NCI-H446 treated with DMSO at 0.1 percent for 48 hours (cell line): ENCODE measurements at regions not wholly inside any gene's neighbourhood (a gene's known extent, or its start where the extent isn't known, plus 50 kb on each side); places are given as distances from the start of the nearest gene placed in this dataset.

Experiments
- DNase-seq: peaks from one replicate; lab custom pipeline; 2025; lab: John Stamatoyannopoulos, UW

DNA sequence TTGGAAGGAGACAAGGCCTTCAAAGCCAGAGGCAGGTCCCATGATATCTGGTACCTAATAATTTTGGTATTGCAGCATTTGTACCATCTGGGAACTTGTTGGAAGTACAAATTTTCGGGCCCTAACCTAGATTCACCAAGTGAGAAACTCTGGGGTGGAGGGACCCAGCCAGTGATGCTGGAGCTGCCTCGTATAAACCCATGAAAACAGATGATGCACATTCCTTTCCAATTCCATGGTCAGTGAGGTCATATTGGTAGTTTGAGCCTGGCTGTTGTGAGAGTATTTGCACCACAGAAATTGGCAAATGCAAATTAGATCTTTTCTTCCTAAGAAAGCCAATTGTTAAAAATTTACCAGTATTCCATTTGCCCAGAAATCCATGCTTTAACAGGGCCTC, 269.6 kb upstream of the PLXNA2 start:
- no peak for DNase-seq

DNA sequence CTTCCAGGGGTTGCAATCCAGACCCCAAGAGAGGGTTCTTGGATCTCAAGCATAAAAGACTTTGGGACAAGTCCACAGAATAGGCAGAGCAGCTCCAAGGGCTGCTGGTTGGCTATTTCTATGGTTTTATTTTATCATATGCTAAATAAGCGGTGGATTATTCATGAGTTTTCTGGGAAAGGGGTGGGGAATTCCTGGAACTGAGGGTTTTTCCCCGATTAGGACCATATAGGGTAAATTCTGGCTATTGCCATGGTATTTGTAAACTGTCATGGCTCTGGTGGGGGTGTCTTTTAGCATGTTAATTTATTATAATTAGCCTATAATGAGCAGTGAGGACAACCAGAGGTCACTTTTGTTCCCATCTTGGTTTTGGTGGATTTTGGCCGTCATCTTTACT, 270.9 kb upstream of the PLXNA2 start:
- no peak for DNase-seq

DNA sequence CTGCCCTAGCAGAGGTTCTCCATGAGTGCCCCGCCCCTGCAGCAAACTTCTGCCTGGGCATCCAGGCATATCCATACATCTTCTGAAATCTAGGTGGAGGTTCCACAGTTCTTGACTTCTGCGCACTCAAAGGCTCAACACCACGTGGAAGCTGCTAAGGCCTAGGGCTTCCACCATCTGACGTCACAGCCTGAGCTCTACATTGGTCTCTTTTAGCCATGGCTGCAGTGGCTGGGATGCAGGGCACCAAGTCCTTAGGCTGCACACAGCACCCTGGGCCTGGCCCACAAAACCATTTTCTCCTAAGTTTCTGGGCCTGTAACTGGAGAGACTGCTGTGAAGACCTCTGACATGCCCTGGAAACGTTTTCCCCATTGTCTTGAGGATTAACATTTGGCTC, 272.6 kb upstream of the PLXNA2 start:
- no peak for DNase-seq

DNA sequence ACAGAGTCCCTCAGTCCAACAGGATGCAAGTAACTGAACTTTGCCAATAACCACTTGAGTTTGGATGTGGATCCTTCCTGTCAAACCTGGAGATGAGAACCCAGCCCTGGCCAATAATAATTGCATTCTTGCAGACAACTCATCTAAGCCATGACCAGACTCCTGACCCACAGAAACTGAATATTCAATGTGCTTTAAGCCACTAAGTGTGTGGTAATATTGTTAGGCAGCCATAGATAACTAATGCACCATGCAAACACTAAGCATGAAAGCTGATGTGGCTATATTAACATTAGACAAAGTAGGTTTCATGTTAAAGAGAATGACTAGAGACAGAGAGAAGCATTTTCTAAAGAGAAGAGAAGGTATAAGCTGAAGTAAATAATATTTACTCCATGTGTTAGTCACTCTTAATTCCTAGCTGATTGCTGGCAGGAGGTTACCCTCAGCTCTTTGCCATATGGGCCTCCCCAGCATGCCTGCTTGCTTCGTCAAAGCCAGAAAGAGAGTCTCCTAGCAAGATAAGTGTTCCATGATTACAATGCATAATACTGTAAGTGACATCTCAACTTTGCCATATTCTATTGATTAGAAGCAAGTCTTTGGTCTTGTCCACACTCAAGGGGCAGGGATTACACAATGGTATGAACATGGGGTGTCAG, 276.4 kb upstream of the PLXNA2 start:
- DNase-seq = peak; percentile 51

DNA sequence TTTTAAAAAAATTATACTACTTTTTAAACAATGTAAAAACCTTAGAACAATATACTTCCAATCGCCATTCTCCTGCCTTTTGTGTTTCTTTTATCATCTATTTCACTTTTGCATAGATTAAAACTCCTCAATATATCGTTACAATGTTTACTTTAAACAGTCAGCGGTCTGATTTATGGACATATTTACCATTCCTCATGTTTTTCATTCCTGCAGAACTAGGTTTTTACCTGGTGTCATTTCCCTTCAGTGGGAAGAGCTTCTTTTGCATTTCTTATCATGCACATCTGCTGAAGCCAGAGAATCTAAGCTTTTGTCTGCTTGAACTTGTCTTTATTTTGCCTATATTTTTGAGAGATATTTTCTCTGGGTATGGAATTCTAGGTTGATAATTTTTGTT, 277.4 kb upstream of the PLXNA2 start:
- DNase-seq = no peak

DNA sequence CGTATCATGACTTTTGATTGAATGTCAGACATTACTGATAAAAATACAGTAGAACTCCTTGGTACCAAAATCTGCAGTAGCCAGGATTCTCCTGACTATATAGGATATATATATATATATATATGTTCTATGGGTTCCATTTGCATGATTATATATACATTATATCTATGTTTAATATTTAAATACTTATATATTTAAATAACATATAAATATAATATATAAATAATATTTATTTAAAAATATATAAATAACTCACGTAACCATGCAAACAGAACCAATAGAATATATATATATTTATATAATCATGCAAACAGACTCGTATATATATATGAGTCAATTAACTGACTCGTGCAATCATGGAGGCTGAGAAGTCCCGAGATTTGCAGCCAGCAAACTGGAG, 278.8 kb upstream of the PLXNA2 start:
- no peak for DNase-seq

DNA sequence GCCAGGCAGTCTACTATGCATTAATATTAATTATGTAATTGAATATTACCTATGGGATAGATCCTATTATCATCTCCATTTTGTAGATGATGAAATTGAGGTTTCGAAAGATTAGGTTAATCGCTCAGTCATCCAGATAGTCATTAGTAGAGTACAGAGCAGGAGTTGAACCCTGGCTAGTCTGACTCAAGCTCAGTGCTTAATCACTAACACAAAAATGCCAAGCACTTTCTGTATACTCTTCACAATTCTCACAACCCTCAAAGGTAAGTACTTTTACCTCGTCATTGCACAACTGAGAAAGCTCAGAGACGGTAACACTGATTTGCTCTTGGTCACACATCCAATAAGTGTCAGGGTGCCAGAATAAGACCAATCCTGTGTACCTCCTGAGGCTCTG, 280.2 kb upstream of the PLXNA2 start:
- DNase-seq = no peak

DNA sequence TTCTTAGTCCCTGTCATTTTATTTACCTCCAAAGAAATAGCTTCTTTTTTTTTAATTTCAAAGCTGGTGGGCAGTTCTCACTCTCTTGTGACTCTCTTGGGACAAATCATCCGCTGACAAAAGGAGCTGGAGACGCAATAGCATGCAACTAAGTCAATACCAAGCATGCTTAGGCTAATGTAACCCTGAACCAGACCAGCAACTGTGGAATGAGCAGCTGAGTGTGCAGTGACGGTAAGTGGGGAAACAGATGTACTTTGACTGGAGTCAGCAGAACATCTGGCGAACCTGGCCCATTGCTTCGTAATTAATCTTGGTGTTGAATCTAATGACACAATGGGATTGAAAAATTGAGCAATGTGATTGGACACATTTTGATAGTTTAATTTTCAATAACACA, 280.7 kb upstream of the PLXNA2 start:
- no peak for DNase-seq

DNA sequence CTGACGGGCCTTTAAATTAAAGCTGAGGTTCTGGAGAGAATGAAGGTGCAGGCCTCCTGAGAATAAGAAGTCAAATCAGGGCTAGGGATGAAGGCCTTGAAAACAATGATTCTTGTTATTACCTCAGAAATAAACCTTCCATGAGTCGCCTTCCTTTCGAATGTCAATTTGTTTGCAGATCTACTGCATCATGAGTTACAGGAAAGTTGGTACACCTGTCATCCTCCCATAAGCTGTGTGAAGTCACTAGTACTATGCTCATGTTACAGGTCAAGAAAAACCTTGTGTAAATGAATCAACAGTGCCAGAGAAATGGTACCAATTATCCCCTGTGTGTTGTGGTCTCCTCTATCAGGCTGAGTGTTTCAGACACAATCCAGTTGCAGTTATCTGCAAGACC, 281.2 kb upstream of the PLXNA2 start:
- DNase-seq = no peak

DNA sequence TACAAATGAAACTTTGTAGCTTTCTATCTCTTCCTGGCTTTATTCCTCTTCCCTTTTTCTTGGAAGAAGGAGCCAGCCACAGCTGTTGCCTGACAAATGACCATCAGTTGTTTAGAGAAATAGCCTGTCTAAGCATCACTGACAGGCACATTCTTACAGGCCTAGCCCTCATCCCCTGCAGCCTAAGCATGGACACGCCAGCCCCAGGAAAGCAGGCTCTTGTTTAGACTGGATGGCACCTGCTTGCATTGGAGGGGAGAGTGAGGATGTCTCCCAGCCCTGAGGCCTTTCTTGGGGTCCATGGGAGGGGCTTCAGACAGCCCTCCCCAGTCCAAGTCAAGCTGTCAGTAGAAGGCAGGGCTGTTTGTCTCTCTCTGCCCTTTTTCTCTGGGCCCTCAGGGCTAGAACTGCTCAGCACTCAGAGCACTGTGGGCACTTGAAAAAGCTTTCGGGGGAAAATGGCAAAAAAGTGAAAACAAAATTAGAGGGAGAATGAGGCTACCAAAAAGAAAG, 282.5 kb upstream of the PLXNA2 start:
- DNase-seq = no peak

DNA sequence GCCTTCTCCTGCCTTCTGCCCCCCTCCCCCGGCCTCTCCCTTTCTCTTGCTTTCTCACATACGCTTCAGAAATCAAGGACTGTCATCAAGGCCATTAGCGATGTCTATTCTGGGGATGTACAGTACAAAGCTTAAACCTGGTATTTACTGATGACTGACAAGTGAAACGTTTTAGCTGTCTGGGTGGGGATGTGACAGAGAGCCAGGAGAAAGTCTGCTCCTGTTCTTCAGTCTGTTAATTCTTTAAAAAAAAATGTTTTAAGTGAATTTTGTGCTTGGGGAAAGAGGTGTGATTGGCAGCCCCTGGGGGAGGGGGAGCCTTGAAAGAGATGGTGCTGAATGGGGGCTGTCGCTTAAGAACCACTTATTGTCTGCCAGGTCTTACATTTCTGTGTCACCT, 283.0 kb upstream of the PLXNA2 start:
- DNase-seq = no peak

DNA sequence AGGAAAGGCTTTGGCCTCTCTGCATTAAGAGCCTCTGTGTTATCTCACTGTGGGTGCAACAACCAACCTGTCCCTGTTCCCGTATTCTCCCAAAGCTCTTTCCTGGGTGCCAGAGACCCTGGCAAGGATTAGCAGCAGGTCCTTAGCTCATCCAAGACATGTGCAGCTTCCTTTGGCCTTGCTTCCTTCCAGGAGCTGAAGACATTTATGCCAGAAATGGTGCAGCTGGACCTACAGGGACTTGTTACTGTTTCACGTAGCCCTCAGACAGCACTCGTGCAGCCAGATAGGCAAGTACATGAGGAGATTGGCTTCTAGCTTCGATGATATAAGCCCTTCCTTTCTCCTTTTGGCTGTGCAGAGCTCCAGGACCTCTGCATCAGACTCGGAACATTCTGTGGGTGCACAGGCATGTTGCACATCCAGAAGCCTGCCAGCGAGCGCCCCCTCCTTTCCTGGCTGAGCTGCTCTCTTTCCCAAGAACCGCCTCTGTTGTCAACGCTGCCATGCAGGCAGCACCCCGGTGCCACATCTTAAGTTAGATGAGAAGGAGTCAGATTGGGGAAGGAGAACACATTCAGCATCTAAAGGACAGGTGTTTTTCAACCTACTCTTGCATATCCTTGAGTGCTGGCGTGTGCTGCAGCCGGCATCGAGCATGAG, 284.5 kb upstream of the PLXNA2 start:
- DNase-seq = no peak

DNA sequence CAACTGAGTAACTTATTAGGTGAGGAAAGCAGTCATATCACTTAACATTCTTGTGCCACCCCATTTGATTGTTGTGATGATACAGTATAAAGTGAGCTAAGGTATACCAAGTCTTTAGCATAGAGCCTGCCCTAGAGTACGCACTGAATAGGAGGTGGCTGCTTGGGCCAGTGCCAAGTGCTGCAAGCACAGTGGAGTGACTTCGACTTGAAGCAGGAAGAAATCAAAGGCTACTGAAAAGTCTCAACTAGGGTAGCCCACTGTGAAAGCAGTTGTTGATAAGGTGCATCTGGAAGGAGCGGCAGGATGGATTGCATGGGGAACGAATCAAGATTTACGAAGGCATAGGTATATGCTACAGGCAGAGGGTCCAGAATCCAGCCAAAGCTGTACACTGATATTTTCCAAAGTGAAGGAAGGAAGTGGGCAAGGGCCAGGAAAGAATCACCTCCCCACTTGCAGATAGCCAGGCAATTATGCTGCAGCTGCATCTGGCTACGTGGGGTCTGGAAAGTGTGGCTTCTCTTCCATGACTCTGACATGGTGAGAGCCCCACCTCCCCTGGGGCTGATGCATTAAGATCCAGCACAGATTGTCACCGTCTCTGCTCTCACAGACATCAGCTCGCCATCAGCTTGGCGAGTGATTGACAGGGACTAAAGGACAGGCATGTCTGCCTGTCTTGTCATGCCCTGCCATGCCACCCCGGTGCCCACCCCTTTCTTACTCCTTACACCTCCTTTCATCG, 287.0 kb upstream of the PLXNA2 start:
- no peak for DNase-seq

DNA sequence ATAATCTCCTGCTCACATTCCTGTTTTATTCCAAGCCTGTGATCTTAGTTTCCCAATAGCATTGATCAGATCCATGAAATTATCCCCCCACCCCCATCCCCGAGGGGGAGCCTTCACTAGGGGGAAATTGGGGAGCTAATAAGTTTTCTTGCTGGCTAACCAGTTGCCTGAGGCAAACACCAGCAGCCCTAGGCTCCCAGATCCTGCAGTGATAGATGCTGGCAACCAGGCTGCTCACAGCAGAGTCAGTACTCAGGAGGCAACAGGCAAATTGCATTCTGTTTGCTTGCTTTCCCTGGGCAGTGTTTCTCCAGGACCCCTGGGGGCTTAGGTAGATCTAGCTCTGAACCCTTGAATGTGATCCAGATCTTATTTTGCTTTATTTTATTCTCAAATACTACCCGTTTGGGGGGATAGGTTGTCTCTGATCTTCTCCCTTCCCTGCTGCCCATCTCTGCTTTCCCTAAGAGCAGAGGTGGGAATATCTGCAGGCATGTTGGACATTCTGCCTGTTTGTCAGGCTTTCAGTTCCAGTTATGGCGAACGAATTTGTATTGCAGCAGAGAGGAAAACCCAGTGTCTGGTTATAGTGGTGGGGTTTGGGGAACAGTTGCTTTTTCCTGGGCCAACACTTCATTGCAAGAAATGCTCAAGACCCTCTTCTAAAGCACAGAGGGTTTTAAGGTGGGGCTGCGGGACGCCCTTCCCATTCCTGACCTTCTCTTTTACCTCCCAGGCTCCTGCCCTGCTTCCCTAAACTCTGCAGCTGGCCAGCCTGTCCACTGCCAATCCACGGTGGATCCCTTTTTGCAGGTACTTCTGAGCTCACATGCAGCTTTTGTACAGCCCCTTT, 289.8 kb upstream of the PLXNA2 start:
- DNase-seq = no peak

DNA sequence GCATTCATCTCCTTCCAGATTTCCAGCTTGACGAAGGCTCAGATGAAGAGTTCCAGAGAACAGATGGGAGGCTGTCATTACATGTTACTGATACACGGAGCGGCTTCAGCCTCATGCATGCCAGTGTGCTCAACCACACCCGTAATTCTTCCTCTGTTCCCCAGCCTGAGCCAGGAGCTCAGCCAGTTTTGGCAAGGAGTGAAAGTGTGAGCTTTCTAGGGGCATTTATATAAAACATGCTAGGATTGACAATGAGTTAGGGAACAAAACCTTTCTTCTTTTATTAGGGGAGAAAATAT, 290.4 kb upstream of the PLXNA2 start:
- DNase-seq = peak; percentile 85

DNA sequence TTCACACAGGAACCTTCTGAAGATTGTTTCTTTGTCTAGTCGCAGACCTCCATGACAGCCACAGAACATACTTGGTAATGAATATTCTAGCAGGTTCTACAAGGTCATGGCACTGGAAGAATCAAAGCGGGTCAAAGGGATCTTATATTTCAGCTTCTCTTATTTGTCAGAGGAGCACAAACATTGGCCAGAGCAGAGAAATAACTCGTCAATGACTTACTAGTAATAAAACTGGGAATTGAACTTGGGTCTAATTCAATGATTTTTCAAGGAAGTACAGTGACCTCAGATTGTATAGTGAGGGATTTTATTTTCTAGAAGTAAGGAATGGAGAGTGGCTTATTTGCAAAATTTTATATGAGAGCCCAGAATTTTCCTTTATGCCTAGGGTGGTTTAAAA, 290.8 kb upstream of the PLXNA2 start:
- no peak for DNase-seq

DNA sequence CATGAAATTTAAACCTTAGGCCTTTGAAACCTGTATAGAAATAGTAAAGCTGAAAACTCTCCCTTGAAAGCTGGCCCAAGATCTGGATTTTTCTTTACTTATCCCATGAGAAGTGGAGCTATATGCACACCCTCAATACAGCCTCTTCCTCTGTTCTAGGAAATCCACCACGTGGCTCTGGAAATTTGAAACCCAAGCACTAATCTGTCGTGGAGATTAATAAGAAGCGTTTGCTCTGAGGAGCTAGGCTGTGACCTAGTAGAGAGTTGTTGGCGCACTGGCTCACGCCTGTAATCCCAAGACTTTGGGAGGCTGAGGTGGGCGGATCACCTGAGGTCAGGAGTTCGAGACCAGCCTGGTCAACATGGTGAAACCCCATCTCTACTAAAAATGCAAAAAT, 291.3 kb upstream of the PLXNA2 start:
- no peak for DNase-seq

DNA sequence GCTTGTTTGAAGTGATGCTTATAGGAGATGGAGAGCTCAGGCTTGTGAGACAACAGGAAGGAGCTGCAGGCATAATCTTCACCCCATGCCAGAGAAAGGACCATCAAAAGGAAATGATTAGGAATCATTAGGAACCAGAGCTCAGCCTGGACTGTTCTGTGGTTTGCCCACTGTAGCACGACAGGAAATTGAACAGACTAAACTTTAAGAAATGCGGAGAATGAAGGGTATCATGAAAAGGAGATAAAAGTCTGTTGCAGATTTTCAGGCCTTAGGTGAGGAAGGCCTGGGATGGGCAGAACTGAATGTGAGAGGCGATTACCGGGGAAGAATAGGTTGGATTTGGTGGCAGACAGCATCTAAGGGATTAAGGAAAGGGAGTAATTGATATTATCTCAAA, 292.0 kb upstream of the PLXNA2 start:
- no peak for DNase-seq

DNA sequence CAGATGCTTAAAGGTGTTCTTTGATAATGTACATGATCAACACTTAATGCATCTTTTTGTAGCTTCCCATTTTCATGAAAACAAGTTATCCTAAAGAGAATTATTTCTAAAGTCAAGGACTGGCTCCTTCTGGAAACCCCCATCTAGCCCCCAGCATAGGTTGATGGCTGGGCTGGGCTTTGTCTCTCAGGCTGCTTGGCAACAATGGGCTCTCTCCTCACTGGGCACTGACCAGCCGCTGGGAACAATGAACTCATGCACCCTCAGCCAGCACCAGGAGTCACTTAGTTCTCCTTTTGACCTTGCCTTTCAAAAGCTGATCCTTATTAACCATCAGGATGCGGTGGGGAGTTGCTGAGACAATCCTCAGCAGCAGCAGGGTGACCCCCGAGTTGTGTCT, 293.0 kb upstream of the PLXNA2 start:
- DNase-seq = no peak

DNA sequence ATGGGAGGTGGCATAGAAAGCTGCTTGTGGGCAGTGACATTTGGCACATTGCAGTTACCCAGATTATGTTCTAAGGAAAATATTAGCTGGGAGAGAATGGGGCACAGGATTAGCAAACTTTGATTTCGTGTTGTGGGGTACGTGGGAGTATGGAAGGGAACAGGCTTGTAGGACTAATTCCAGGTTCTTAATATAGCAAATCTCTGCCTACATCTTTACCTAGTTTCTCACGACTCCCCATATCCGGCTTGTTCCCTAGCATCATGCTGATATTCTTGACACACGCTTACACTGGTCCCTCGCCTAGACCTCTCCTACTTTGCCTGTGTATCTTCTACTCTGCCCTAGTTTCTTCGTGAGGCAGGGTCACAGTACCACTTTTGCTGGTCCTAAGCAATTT, 293.9 kb upstream of the PLXNA2 start:
- DNase-seq = no peak

DNA sequence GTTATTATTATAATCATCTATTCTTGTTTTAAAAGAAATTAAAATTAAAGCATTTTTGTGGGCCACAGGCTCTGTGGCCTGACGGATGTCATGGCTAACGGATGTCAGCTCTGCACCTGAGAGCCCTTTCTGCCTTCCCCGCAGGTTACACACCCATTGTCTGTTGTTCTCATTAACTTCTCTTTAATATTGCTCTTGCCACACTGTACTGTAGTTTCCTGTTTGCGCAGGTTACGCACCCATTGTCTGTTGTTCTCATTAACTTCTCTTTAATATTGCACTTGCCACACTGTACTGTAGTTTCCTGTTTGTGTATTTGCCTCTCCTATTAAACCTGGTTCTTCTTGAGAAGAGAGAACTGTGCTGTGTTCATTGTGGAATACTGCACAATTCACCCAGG, 294.4 kb upstream of the PLXNA2 start:
- DNase-seq = no peak

DNA sequence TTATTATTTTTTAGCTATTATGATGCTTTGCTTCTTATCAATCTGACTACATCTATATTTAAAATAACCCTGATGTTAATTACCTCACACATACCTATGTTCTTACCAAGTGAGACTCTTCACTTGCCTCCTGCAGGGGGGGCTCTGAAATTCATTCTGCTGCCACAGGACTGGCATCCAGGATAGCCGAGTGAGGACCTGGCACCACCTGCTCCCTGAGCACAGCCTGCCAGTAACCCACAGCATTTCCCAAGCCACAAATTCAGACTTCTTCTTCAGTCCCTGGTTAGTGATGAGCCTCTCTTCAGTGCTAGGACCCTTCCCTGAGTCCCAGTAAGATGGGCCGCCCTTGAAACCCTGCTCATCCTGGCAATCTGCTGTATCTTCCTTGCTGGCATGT, 296.5 kb upstream of the PLXNA2 start:
- no peak for DNase-seq
